Prostate gland (tissue), 2 donors: ENCODE measurements at regions not wholly inside any gene's neighbourhood (a gene's known extent, or its start where the extent isn't known, plus 50 kb on each side); places are given as distances from the start of the nearest gene placed in this dataset.

Experiments used
- CTCF ChIP-seq, 4 experiments: fragments of 200-600 bp in 2 of 4; fragments of 450-650 bp in 2 of 4; sonication (generic) in 2 of 4; IDR thresholded peaks; 1 replicate in 3 of 4; 2 replicates in 1 of 4; pipeline ENCODE4 v1.5.1; 2016 to 2019; ENCODE audit warnings: antibody characterized with exemption in 4 of 4, mild to moderate bottlenecking in 2 of 4, moderate library complexity in 2 of 4
- POLR2A ChIP-seq: fragments of 450-650 bp; IDR thresholded peaks from one replicate; pipeline ENCODE4 v1.6.1; 2016; ENCODE audit warnings: antibody characterized with exemption, mild to moderate bottlenecking

GRCh38 chr9:6149315-6149714 lies 66.3 kb upstream of the IL33 start:
- TF ChIP-seq CTCF (IDR thresholded peaks at IDR 0.05) (no peak), POLR2A (no peak)
